22Rv1 (cell line): ENCODE measurements at regions not wholly inside any gene's neighbourhood (a gene's known extent, or its start where the extent isn't known, plus 50 kb on each side); places are given as distances from the start of the nearest gene placed in this dataset.

Experiments
- CTCF ChIP-seq: fragments of 450-650 bp; IDR thresholded peaks from 2 replicates; pipeline ENCODE4 v1.5.1; 2017; ENCODE audit warnings: mild to moderate bottlenecking
- ZFX ChIP-seq: fragments of 450-650 bp; IDR thresholded peaks from 2 replicates; pipeline ENCODE4 v1.6.1; 2017; ENCODE audit warnings: antibody characterized with exemption, borderline replicate concordance

GRCh38 chr5:103375350-103375749 is 116.8 kb downstream of the MACIR start:
- TF ChIP-seq CTCF (no peak), ZFX (no peak)
